Type B pancreatic cell (in vitro differentiated cells): ENCODE measurements at regions not wholly inside any gene's neighbourhood (a gene's known extent, or its start where the extent isn't known, plus 50 kb on each side); places are given as distances from the start of the nearest gene placed in this dataset.

Experiments
- DNase-seq: peaks from one replicate; pipeline ENCODE4 v3.0.0; 2021; ENCODE audit warnings: mixed read lengths; ENCODE audit not compliant: unreplicated experiment; ENCODE audit errors: extremely low spot score
- H3K27ac Mint-ChIP-seq: 2 replicates; pipeline ENCODE4 v1.8.0; 2021; ENCODE audit warnings: mild to moderate bottlenecking, mixed read lengths
- H3K27me3 Mint-ChIP-seq: 2 replicates; pipeline ENCODE4 v1.8.0; 2021; ENCODE audit warnings: mixed read lengths
- H3K36me3 Mint-ChIP-seq: 2 replicates; pipeline ENCODE4 v1.8.0; 2021; ENCODE audit warnings: mixed read lengths
- H3K4me1 Mint-ChIP-seq: one replicate; pipeline ENCODE4 v1.8.0; 2021; ENCODE audit warnings: mixed read lengths; ENCODE audit not compliant: unreplicated experiment
- H3K4me3 Mint-ChIP-seq: 2 replicates; pipeline ENCODE4 v1.8.0; 2021; ENCODE audit warnings: mild to moderate bottlenecking, mixed read lengths
- H3K9me3 Mint-ChIP-seq: 2 replicates; pipeline ENCODE4 v1.8.0; 2021; ENCODE audit warnings: mixed read lengths
- TF ChIP-seq, protein P1 (sequence below): fragments of 200-600 bp; sonication (generic); conservative IDR thresholded peaks from 2 replicates; pipeline ENCODE4 v1.5.0; 2021; ENCODE audit warnings: antibody characterized with exemption, mild to moderate bottlenecking

GRCh38 chr2:239485622-239486021, 84.8 kb upstream of the HDAC4 start:
- H3K36me3 Mint-ChIP-seq = no peaks in the 10 kb centered on the region
- DNase-seq = no peak
- no peak overlapping the region for H3K27ac Mint-ChIP-seq
- TF ChIP-seq, protein P1, sequence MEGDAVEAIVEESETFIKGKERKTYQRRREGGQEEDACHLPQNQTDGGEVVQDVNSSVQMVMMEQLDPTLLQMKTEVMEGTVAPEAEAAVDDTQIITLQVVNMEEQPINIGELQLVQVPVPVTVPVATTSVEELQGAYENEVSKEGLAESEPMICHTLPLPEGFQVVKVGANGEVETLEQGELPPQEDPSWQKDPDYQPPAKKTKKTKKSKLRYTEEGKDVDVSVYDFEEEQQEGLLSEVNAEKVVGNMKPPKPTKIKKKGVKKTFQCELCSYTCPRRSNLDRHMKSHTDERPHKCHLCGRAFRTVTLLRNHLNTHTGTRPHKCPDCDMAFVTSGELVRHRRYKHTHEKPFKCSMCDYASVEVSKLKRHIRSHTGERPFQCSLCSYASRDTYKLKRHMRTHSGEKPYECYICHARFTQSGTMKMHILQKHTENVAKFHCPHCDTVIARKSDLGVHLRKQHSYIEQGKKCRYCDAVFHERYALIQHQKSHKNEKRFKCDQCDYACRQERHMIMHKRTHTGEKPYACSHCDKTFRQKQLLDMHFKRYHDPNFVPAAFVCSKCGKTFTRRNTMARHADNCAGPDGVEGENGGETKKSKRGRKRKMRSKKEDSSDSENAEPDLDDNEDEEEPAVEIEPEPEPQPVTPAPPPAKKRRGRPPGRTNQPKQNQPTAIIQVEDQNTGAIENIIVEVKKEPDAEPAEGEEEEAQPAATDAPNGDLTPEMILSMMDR = no peak
- no peaks in the 10 kb centered on the region for H3K9me3 Mint-ChIP-seq
- peaks cover 17% of the 10 kb centered on the region for H3K27me3 Mint-ChIP-seq
- H3K4me3 Mint-ChIP-seq = no peak overlapping the region
- H3K4me1 Mint-ChIP-seq = peaks cover 13% of the 10 kb centered on the region

DNA sequence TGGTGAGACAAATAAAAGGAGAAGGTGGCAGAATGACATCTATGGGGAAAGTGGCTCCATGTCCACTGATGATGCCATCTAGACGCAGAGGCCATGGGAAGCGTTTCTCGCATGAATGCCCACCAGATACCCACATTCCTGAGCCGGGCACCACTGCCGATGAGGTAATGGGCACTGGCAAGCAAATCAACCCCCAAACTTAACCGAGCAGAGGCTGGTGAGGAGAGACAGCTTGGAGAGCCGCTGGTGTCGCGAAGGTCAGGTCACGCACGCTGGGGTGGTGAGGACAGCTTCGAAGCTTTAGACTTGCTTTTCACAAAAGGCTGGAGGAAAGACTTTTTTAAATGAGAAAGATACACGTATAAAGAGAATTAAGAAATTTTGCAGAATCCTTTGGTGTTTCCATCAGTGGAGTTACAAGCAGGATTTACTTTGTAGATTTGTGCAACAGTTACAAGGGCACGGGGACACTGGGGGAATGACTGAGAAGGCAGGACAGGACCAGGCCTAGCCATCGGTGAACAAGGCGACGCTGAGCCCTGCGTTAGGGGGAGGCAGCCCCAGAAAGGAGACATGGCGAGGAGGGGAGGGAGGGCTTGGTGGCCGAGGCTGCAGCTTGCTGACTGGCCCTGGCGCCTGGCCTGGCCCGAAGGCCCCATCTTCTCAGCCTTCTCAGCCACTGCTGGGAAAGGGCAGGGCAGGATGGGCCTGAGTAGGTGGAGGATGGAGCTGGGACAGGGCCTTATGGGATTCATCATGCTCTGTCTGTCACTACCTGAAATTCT, 83.9 kb upstream of the HDAC4 start:
- H3K4me3 Mint-ChIP-seq = no peak overlapping the region
- H3K36me3 Mint-ChIP-seq = no peaks in the 10 kb centered on the region
- TF ChIP-seq, protein P1 = no peak
- peaks cover 13% of the 10 kb centered on the region for H3K4me1 Mint-ChIP-seq
- H3K27me3 Mint-ChIP-seq = peaks cover 13% of the 10 kb centered on the region
- no peaks in the 10 kb centered on the region for H3K9me3 Mint-ChIP-seq
- DNase-seq = no peak
- no peak overlapping the region for H3K27ac Mint-ChIP-seq

GRCh38 chr2:239482778-239483712, 82.2 kb upstream of the HDAC4 start:
- Mint-ChIP-seq H3K9me3 (no peaks in the 10 kb centered on the region), H3K27ac (no peak overlapping the region), H3K27me3 (peaks cover 13% of the 10 kb centered on the region), H3K4me3 (no peak overlapping the region), H3K36me3 (no peaks in the 10 kb centered on the region), H3K4me1 (peaks cover 5% of the 10 kb centered on the region)
- TF ChIP-seq, protein P1 = no peak
- DNase-seq = no peak

- TF ChIP-seq, protein P1 = no peak
- Mint-ChIP-seq H3K36me3 (no peaks in the 10 kb centered on the region), H3K27ac (no peak overlapping the region), H3K9me3 (no peaks in the 10 kb centered on the region), H3K4me1 (peaks cover 5% of the 10 kb centered on the region), H3K27me3 (peaks cover 10% of the 10 kb centered on the region), H3K4me3 (no peak overlapping the region)
- no peak for DNase-seq
These were observed 78.7 kb upstream of the HDAC4 start for GRCh38 chr2:239479471-239479870.

DNA sequence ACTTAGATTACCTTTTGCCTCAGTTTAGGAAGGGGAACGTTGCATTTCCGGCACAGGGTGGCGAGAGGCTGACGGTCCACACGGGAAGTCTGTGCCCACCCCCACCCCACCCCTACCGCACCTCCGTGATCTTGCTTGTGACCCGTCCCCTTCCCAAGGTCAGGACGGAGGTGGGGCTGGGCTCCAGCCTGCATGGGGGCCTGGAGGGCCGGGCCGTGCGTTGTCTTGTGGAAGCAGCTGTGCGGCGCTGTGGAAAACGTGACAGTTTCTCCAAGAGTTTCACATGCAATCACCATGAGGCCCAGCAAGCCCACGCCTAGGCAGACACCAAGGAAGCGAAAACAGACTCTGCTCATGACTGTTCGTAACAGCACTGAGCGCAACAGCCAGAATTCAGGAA, 76.8 kb upstream of the HDAC4 start:
- Mint-ChIP-seq H3K9me3 (no peaks in the 10 kb centered on the region), H3K27ac (no peak overlapping the region), H3K4me1 (peaks cover 2% of the 10 kb centered on the region), H3K27me3 (peaks cover 17% of the 10 kb centered on the region), H3K36me3 (no peaks in the 10 kb centered on the region), H3K4me3 (no peak overlapping the region)
- DNase-seq = no peak
- TF ChIP-seq, protein P1 = no peak
